ENCODE measurements at regions not wholly inside any gene's neighbourhood (a gene's known extent, or its start where the extent isn't known, plus 50 kb on each side); places are given as distances from the start of the nearest gene placed in this dataset.

DNA sequence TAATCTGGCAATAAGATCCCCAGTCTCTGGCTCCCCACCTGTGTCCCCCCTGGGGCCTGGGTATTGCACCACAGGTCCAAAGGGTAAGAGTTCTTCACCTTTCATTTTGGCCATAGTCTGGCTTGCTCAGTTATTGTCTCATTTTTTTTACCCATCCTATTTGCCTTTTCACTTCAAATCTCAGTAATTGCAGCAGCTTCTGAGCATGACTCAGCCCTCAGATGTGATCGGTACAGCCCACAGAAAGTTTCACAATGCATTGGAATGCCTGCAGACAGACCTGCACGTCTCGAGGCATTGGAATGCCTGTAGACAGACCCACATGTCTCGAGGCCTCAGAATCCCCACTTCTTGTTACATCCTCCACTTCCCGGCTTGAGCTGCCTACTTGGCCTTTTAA is 173.6 kb downstream of the NUFIP1 start:
- Histone ChIP-seq H3K9me3 (ENCODE audit: control insufficient read depth, insufficient read depth, low read depth, low read length) (no peaks in the 10 kb centered on the region), H3K4me1 (ENCODE audit: control insufficient read depth, insufficient read depth, low read length) (no peaks in the 10 kb centered on the region), H3K27ac (ENCODE audit: low read length) (no peak overlapping the region), H3K4me3 (ENCODE audit: low read depth in 2 of 2, low read length in 2 of 2) (no peak overlapping the region), H3K36me3 (ENCODE audit: control insufficient read depth, insufficient read depth, low read length) (no peaks in the 10 kb centered on the region), H3K27me3 (ENCODE audit: control insufficient read depth, insufficient read depth, low read length) (no peaks in the 10 kb centered on the region)
- in situ Hi-C loops (cut with HindIII; ENCODE audit: low pct_unique_long_range_greater_than_20kb, low sequenced_read_pairs) (no loop called here), intact Hi-C loops (cut with micrococcal nuclease; ENCODE audit: unreplicated experiment) (no loop called here)
- ChIA-PET POLR2A (no interaction called here), CTCF (no interaction called here)
- TF ChIP-seq, protein P1, sequence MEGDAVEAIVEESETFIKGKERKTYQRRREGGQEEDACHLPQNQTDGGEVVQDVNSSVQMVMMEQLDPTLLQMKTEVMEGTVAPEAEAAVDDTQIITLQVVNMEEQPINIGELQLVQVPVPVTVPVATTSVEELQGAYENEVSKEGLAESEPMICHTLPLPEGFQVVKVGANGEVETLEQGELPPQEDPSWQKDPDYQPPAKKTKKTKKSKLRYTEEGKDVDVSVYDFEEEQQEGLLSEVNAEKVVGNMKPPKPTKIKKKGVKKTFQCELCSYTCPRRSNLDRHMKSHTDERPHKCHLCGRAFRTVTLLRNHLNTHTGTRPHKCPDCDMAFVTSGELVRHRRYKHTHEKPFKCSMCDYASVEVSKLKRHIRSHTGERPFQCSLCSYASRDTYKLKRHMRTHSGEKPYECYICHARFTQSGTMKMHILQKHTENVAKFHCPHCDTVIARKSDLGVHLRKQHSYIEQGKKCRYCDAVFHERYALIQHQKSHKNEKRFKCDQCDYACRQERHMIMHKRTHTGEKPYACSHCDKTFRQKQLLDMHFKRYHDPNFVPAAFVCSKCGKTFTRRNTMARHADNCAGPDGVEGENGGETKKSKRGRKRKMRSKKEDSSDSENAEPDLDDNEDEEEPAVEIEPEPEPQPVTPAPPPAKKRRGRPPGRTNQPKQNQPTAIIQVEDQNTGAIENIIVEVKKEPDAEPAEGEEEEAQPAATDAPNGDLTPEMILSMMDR (IDR thresholded peaks at IDR 0.05) = no peak
- TF ChIP-seq POLR2AphosphoS5 (IDR thresholded peaks at IDR 0.05; ENCODE audit: low read depth, low read length) (no peak), TCF7L2 (IDR thresholded peaks at IDR 0.05; ENCODE audit: low read depth, low read length) (no peak), SIN3A (IDR thresholded peaks at IDR 0.05; ENCODE audit: borderline replicate concordance, insufficient read depth, low read depth, low read length) (no peak)
- TF ChIP-seq, protein P2, sequence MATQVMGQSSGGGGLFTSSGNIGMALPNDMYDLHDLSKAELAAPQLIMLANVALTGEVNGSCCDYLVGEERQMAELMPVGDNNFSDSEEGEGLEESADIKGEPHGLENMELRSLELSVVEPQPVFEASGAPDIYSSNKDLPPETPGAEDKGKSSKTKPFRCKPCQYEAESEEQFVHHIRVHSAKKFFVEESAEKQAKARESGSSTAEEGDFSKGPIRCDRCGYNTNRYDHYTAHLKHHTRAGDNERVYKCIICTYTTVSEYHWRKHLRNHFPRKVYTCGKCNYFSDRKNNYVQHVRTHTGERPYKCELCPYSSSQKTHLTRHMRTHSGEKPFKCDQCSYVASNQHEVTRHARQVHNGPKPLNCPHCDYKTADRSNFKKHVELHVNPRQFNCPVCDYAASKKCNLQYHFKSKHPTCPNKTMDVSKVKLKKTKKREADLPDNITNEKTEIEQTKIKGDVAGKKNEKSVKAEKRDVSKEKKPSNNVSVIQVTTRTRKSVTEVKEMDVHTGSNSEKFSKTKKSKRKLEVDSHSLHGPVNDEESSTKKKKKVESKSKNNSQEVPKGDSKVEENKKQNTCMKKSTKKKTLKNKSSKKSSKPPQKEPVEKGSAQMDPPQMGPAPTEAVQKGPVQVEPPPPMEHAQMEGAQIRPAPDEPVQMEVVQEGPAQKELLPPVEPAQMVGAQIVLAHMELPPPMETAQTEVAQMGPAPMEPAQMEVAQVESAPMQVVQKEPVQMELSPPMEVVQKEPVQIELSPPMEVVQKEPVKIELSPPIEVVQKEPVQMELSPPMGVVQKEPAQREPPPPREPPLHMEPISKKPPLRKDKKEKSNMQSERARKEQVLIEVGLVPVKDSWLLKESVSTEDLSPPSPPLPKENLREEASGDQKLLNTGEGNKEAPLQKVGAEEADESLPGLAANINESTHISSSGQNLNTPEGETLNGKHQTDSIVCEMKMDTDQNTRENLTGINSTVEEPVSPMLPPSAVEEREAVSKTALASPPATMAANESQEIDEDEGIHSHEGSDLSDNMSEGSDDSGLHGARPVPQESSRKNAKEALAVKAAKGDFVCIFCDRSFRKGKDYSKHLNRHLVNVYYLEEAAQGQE (IDR thresholded peaks at IDR 0.05; ENCODE audit: insufficient read depth in 1 of 2, low read depth in 2 of 2, low read length in 1 of 2) = no peak
- no TSS peak for BruUV-seq (replicated peaks)
- ATAC-seq (no peak), DNase-seq (ENCODE audit: low read depth, low spot score) (no peak)

DNA sequence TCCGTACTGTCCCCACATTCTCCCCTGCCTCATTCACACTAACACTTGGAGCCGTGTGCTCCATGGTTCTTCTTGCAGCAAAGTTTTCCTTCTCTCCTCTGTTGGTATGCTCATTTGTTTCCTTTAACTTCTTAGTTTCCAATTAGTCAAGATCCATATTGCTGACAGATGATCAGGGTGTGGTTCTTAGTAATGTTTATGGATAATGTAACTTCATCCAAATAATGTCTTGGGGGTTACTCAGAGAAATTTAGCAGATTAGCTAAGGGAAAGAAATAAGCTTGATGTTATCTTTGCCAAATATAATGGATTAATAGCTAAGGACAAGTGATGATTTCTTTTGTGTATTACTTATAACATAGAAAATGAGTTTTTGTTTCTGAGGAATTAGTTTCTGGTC is 174.4 kb downstream of the NUFIP1 start:
- TF ChIP-seq TCF7L2 (IDR thresholded peaks at IDR 0.05; ENCODE audit: low read depth, low read length) (no peak), POLR2AphosphoS5 (IDR thresholded peaks at IDR 0.05; ENCODE audit: low read depth, low read length) (no peak), SIN3A (IDR thresholded peaks at IDR 0.05; ENCODE audit: borderline replicate concordance, insufficient read depth, low read depth, low read length) (no peak)
- TF ChIP-seq, protein P1 (IDR thresholded peaks at IDR 0.05) = no peak
- TF ChIP-seq, protein P2 (IDR thresholded peaks at IDR 0.05; ENCODE audit: insufficient read depth in 1 of 2, low read depth in 2 of 2, low read length in 1 of 2) = no peak
- intact Hi-C loops (cut with micrococcal nuclease; ENCODE audit: unreplicated experiment) (no loop called here), in situ Hi-C loops (cut with HindIII; ENCODE audit: low pct_unique_long_range_greater_than_20kb, low sequenced_read_pairs) (no loop called here)
- Histone ChIP-seq H3K27me3 (ENCODE audit: control insufficient read depth, insufficient read depth, low read length) (no peaks in the 10 kb centered on the region), H3K27ac (ENCODE audit: low read length) (no peak overlapping the region), H3K36me3 (ENCODE audit: control insufficient read depth, insufficient read depth, low read length) (no peaks in the 10 kb centered on the region), H3K4me3 (ENCODE audit: low read depth in 2 of 2, low read length in 2 of 2) (no peak overlapping the region), H3K9me3 (ENCODE audit: control insufficient read depth, insufficient read depth, low read depth, low read length) (no peaks in the 10 kb centered on the region), H3K4me1 (ENCODE audit: control insufficient read depth, insufficient read depth, low read length) (no peaks in the 10 kb centered on the region)
- POLR2A ChIA-PET = no interaction called here
- ATAC-seq (no peak), DNase-seq (ENCODE audit: low read depth, low spot score) (no peak)
- BruUV-seq (replicated peaks) = no TSS peak
- CTCF ChIA-PET = no interaction called here
